Testis (tissue), 2 donors: ENCODE measurements at regions not wholly inside any gene's neighbourhood (a gene's known extent, or its start where the extent isn't known, plus 50 kb on each side); places are given as distances from the start of the nearest gene placed in this dataset.

Experiments
- POLR2A ChIP-seq: fragments of 450-650 bp; IDR thresholded peaks from one replicate; pipeline ENCODE4 v1.6.1; 2017; ENCODE audit warnings: antibody characterized with exemption, mild to moderate bottlenecking, moderate library complexity
- TF ChIP-seq, protein P1 (sequence below), 3 experiments: fragments of 450-650 bp in 2 of 3; fragments of 200-600 bp in 1 of 3; sonication (generic) in 1 of 3; IDR thresholded peaks; one replicate each; pipeline ENCODE4 v1.5.1; 2016 to 2019; ENCODE audit warnings: antibody characterized with exemption in 3 of 3, mild to moderate bottlenecking in 2 of 3, moderate library complexity in 1 of 3

DNA sequence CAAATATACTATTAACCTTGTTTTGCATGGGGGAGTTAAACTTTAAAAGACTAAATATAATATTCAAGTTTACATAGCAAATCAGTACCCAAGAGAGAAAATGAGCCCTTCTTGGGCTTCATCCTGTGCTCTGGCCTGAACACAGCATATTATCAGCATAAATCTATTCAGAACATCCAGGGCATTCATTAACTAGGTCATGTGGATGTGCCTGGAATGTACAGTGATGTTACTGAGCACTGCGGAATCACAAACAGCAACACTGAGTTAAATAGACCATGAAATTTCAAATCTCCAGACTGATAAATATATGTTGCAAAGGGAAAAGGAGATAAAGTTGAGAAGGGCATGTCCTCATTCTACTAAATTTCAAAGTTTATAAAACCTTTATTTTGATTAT is 426.4 kb downstream of the AASDHPPT start:
- TF ChIP-seq, protein P1, sequence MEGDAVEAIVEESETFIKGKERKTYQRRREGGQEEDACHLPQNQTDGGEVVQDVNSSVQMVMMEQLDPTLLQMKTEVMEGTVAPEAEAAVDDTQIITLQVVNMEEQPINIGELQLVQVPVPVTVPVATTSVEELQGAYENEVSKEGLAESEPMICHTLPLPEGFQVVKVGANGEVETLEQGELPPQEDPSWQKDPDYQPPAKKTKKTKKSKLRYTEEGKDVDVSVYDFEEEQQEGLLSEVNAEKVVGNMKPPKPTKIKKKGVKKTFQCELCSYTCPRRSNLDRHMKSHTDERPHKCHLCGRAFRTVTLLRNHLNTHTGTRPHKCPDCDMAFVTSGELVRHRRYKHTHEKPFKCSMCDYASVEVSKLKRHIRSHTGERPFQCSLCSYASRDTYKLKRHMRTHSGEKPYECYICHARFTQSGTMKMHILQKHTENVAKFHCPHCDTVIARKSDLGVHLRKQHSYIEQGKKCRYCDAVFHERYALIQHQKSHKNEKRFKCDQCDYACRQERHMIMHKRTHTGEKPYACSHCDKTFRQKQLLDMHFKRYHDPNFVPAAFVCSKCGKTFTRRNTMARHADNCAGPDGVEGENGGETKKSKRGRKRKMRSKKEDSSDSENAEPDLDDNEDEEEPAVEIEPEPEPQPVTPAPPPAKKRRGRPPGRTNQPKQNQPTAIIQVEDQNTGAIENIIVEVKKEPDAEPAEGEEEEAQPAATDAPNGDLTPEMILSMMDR (IDR thresholded peaks at IDR 0.05), result no peak
- no peak for TF ChIP-seq POLR2A
